ENCODE measurements at regions not wholly inside any gene's neighbourhood (a gene's known extent, or its start where the extent isn't known, plus 50 kb on each side); places are given as distances from the start of the nearest gene placed in this dataset.

GRCh38 chr5:4947893-4948536, 192.1 kb upstream of the ADAMTS16 start:
- DNase-seq (ENCODE audit: extremely low read depth, low read depth, low spot score): no peak

GRCh38 chr5:4949108-4949507, 191.0 kb upstream of the ADAMTS16 start:
- DNase-seq (ENCODE audit: extremely low read depth, low read depth, low spot score): no peak

GRCh38 chr5:4953576-4953975, 186.6 kb upstream of the ADAMTS16 start:
- DNase-seq (ENCODE audit: extremely low read depth, low read depth, low spot score): no peak

GRCh38 chr5:4954048-4954447, 186.1 kb upstream of the ADAMTS16 start:
- DNase-seq (ENCODE audit: extremely low read depth, low read depth, low spot score): no peak

- no peak for DNase-seq (ENCODE audit: extremely low read depth, low read depth, low spot score)
Observed at GRCh38 chr5:4963265-4963664, 176.9 kb upstream of the ADAMTS16 start.

- no peak for DNase-seq (ENCODE audit: extremely low read depth, low read depth, low spot score)
Observed at GRCh38 chr5:4969351-4969750, 170.8 kb upstream of the ADAMTS16 start.

- no peak for DNase-seq (ENCODE audit: extremely low read depth, low read depth, low spot score)
Observed at GRCh38 chr5:4970171-4970570, 170.0 kb upstream of the ADAMTS16 start.

- no peak for DNase-seq (ENCODE audit: extremely low read depth, low read depth, low spot score)
Observed at GRCh38 chr5:4976902-4977301, 163.2 kb upstream of the ADAMTS16 start.

GRCh38 chr5:4977416-4978110, 162.6 kb upstream of the ADAMTS16 start:
- no peak for DNase-seq (ENCODE audit: extremely low read depth, low read depth, low spot score)

- DNase-seq (ENCODE audit: extremely low read depth, low read depth, low spot score): no peak
Observed at GRCh38 chr5:4980201-4980600, 159.9 kb upstream of the ADAMTS16 start.

- no peak for DNase-seq (ENCODE audit: extremely low read depth, low read depth, low spot score)
Observed at GRCh38 chr5:4981608-4982007, 158.5 kb upstream of the ADAMTS16 start.

- no peak for DNase-seq (ENCODE audit: extremely low read depth, low read depth, low spot score)
Observed at GRCh38 chr5:4983701-4984100, 156.4 kb upstream of the ADAMTS16 start.

GRCh38 chr5:4984461-4984860, 155.7 kb upstream of the ADAMTS16 start:
- no peak for DNase-seq (ENCODE audit: extremely low read depth, low read depth, low spot score)

GRCh38 chr5:4987431-4987830, 152.7 kb upstream of the ADAMTS16 start:
- DNase-seq (ENCODE audit: extremely low read depth, low read depth, low spot score): no peak

GRCh38 chr5:4989118-4989517, 151.0 kb upstream of the ADAMTS16 start:
- no peak for DNase-seq (ENCODE audit: extremely low read depth, low read depth, low spot score)

- DNase-seq (ENCODE audit: extremely low read depth, low read depth, low spot score): no peak
Observed at GRCh38 chr5:4990017-4990416, 150.1 kb upstream of the ADAMTS16 start.

GRCh38 chr5:4990462-4990861, 149.7 kb upstream of the ADAMTS16 start:
- DNase-seq (ENCODE audit: extremely low read depth, low read depth, low spot score): no peak

GRCh38 chr5:4991925-4992324, 148.2 kb upstream of the ADAMTS16 start:
- no peak for DNase-seq (ENCODE audit: extremely low read depth, low read depth, low spot score)

GRCh38 chr5:4995014-4995413, 145.1 kb upstream of the ADAMTS16 start:
- DNase-seq (ENCODE audit: extremely low read depth, low read depth, low spot score): no peak

GRCh38 chr5:5005353-5005752, 134.8 kb upstream of the ADAMTS16 start:
- no peak for DNase-seq (ENCODE audit: extremely low read depth, low read depth, low spot score)

GRCh38 chr5:5006548-5006947, 133.6 kb upstream of the ADAMTS16 start:
- DNase-seq (ENCODE audit: extremely low read depth, low read depth, low spot score): no peak

- DNase-seq (ENCODE audit: extremely low read depth, low read depth, low spot score): no peak
Observed at GRCh38 chr5:5009240-5009639, 130.9 kb upstream of the ADAMTS16 start.

- DNase-seq (ENCODE audit: extremely low read depth, low read depth, low spot score): no peak
Observed at GRCh38 chr5:5011151-5011550, 129.0 kb upstream of the ADAMTS16 start.
